GM23248 (cell line): ENCODE measurements at regions not wholly inside any gene's neighbourhood (a gene's known extent, or its start where the extent isn't known, plus 50 kb on each side); places are given as distances from the start of the nearest gene placed in this dataset.

Experiments
- DNase-seq: peaks from one replicate; pipeline ENCODE4 v3.0.0-alpha.2; 2015
- H2AFZ ChIP-seq: fragments of 200-600 bp; sonication (generic); 2 replicates; pipeline ENCODE4 v1.6.1; 2016; ENCODE audit warnings: antibody characterized with exemption
- H3F3A ChIP-seq: fragments of 200-600 bp; sonication (generic); 2 replicates; pipeline ENCODE4 v1.6.1; 2016; ENCODE audit warnings: mild to moderate bottlenecking, antibody characterized with exemption, mixed run types; ENCODE audit not compliant: insufficient read depth
- H3K27ac ChIP-seq: fragments of 200-600 bp; sonication (generic); 2 replicates; pipeline ENCODE4 v1.5.1; 2016; ENCODE audit warnings: mild to moderate bottlenecking
- H3K27me3 ChIP-seq: fragments of 200-600 bp; sonication (generic); replicated peaks from 2 replicates; pipeline ENCODE4 v1.6.1; 2016; ENCODE audit warnings: mild to moderate bottlenecking; ENCODE audit not compliant: insufficient read depth
- H3K36me3 ChIP-seq: fragments of 200-600 bp; sonication (generic); 2 replicates; pipeline ENCODE4 v1.6.1; 2016; ENCODE audit warnings: low read depth, mild to moderate bottlenecking
- H3K4me1 ChIP-seq: fragments of 200-600 bp; sonication (generic); 2 replicates; pipeline ENCODE4 v1.6.1; 2016; ENCODE audit warnings: mild to moderate bottlenecking; ENCODE audit not compliant: insufficient read depth
- H3K4me2 ChIP-seq: fragments of 200-600 bp; sonication (generic); one replicate; pipeline ENCODE4 v1.6.1; 2016; ENCODE audit warnings: mild to moderate bottlenecking; ENCODE audit not compliant: unreplicated experiment
- H3K4me3 ChIP-seq: fragments of 200-600 bp; sonication (generic); 2 replicates; pipeline ENCODE4 v1.5.1; 2016; ENCODE audit warnings: mild to moderate bottlenecking
- H3K79me2 ChIP-seq: fragments of 200-600 bp; sonication (generic); 2 replicates; pipeline ENCODE4 v1.6.1; 2016; ENCODE audit warnings: mild to moderate bottlenecking; ENCODE audit not compliant: insufficient read depth
- H3K9ac ChIP-seq: fragments of 200-600 bp; sonication (generic); 2 replicates; pipeline ENCODE4 v1.6.1; 2016; ENCODE audit warnings: mild to moderate bottlenecking
- H3K9me2 ChIP-seq: fragments of 200-600 bp; sonication (generic); 2 replicates; pipeline ENCODE4 v1.6.1; 2016; ENCODE audit warnings: mixed run types, mild to moderate bottlenecking, moderate library complexity; ENCODE audit not compliant: insufficient read depth
- H3K9me3 ChIP-seq: fragments of 200-600 bp; sonication (generic); one replicate; pipeline ENCODE4 v1.6.1; 2017; ENCODE audit warnings: low read depth
- H4K20me1 ChIP-seq: fragments of 200-600 bp; sonication (generic); 2 replicates; pipeline ENCODE4 v1.6.0; 2016; ENCODE audit not compliant: insufficient read depth
- EZH2 ChIP-seq: fragments of 200-600 bp; sonication (generic); IDR thresholded peaks from 2 replicates; pipeline ENCODE4 v1.6.1; 2018; ENCODE audit warnings: antibody characterized with exemption, mild to moderate bottlenecking; ENCODE audit not compliant: insufficient read depth, poor library complexity, severe bottlenecking
- EZH2phosphoT487 ChIP-seq: fragments of 200-600 bp; sonication (generic); IDR thresholded peaks from 2 replicates; pipeline ENCODE4 v1.6.1; 2018; ENCODE audit warnings: antibody characterized with exemption, moderate library complexity, mild to moderate bottlenecking, low read depth; ENCODE audit not compliant: insufficient read depth
- WGBS, 2 experiments: methylation state at CpG; one replicate each; pipeline ENCODE4 v1.1.6; 2015 to 2017; ENCODE audit warnings: low lambda C conversion rate in 2 of 2, low coverage in 1 of 2; ENCODE audit errors: missing lambda C conversion rate in 2 of 2; 5-methylcytosine and 5-hydroxymethylcytosine counted together
- in situ Hi-C: fragments of 300-500 bp; cut with MboI; formaldehyde crosslinking; loops from 2 replicates; pipeline ENCODE4 v1.15.0; 2020

- Histone ChIP-seq H3K27ac (no peak overlapping the region), H3K9ac (no peak overlapping the region), H3K4me1 (no peaks in the 10 kb centered on the region), H3K9me3 (no peaks in the 10 kb centered on the region), H4K20me1 (no peaks in the 10 kb centered on the region), H2AFZ (no peak overlapping the region), H3K9me2 (no peaks in the 10 kb centered on the region), H3F3A (no peaks in the 10 kb centered on the region), H3K79me2 (no peaks in the 10 kb centered on the region), H3K4me3 (no peak overlapping the region), H3K4me2 (no peak overlapping the region), H3K27me3 (no peaks in the 10 kb centered on the region), H3K36me3 (no peaks in the 10 kb centered on the region)
- 0% methylated on average over 2 of the region's 2 CpGs for WGBS, 2 experiments
- in situ Hi-C loops: no loop called here
- TF ChIP-seq EZH2phosphoT487 (no peak), EZH2 (no peak)
- DNase-seq: no peak
Observed at GRCh38 chr4:181784881-181785280, 458.3 kb upstream of the TENM3 start.

GRCh38 chr4:181792641-181793040 lies 450.6 kb upstream of the TENM3 start:
- no peak overlapping the region for H3K4me2 ChIP-seq
- H3F3A ChIP-seq: no peaks in the 10 kb centered on the region
- no peak overlapping the region for H2AFZ ChIP-seq
- H3K79me2 ChIP-seq: no peaks in the 10 kb centered on the region
- H3K4me1 ChIP-seq: no peaks in the 10 kb centered on the region
- TF ChIP-seq EZH2phosphoT487 (no peak), EZH2 (no peak)
- WGBS, 2 experiments: 0% methylated on average over 1 of the region's 1 CpG
- no peaks in the 10 kb centered on the region for H3K9me3 ChIP-seq
- H3K27ac ChIP-seq: no peak overlapping the region
- no peak for DNase-seq
- in situ Hi-C loops: no loop called here
- H3K27me3 ChIP-seq: no peaks in the 10 kb centered on the region
- no peak overlapping the region for H3K4me3 ChIP-seq
- H4K20me1 ChIP-seq: no peaks in the 10 kb centered on the region
- H3K36me3 ChIP-seq: no peaks in the 10 kb centered on the region
- no peaks in the 10 kb centered on the region for H3K9me2 ChIP-seq
- no peak overlapping the region for H3K9ac ChIP-seq

- 17 to 25% methylated on average over 6 of the region's 6 CpGs for WGBS, 2 experiments
- Histone ChIP-seq H3K4me3 (no peak overlapping the region), H3K36me3 (no peaks in the 10 kb centered on the region), H4K20me1 (no peaks in the 10 kb centered on the region), H3K9ac (no peak overlapping the region), H3K27ac (no peak overlapping the region), H2AFZ (no peak overlapping the region), H3K9me3 (no peaks in the 10 kb centered on the region), H3K4me2 (no peak overlapping the region), H3K27me3 (no peaks in the 10 kb centered on the region), H3K9me2 (no peaks in the 10 kb centered on the region), H3K79me2 (no peaks in the 10 kb centered on the region), H3F3A (no peaks in the 10 kb centered on the region), H3K4me1 (no peaks in the 10 kb centered on the region)
- no peak for TF ChIP-seq EZH2
- no peak for TF ChIP-seq EZH2phosphoT487
- no peak for DNase-seq
- in situ Hi-C loops: no loop called here
Observed at GRCh38 chr4:181793096-181793495, 450.1 kb upstream of the TENM3 start.

GRCh38 chr4:181796502-181796901 lies 446.7 kb upstream of the TENM3 start:
- H3K9me3 ChIP-seq: no peaks in the 10 kb centered on the region
- 20 to 24% methylated on average over 8 of the region's 8 CpGs for WGBS, 2 experiments
- no peak overlapping the region for H3K4me3 ChIP-seq
- H4K20me1 ChIP-seq: no peaks in the 10 kb centered on the region
- H3K27me3 ChIP-seq: no peaks in the 10 kb centered on the region
- H3K9ac ChIP-seq: no peak overlapping the region
- no peak overlapping the region for H2AFZ ChIP-seq
- no peak overlapping the region for H3K27ac ChIP-seq
- TF ChIP-seq EZH2phosphoT487 (no peak), EZH2 (no peak)
- in situ Hi-C loops: no loop called here
- H3K79me2 ChIP-seq: no peaks in the 10 kb centered on the region
- no peak overlapping the region for H3K4me2 ChIP-seq
- peak; percentile 7 for DNase-seq
- no peaks in the 10 kb centered on the region for H3F3A ChIP-seq
- H3K36me3 ChIP-seq: no peaks in the 10 kb centered on the region
- no peaks in the 10 kb centered on the region for H3K9me2 ChIP-seq
- no peaks in the 10 kb centered on the region for H3K4me1 ChIP-seq

- no peak for DNase-seq
- TF ChIP-seq EZH2phosphoT487 (no peak), EZH2 (no peak)
- Histone ChIP-seq H3K9ac (no peak overlapping the region), H3K36me3 (no peaks in the 10 kb centered on the region), H3K9me2 (no peaks in the 10 kb centered on the region), H3K27me3 (no peaks in the 10 kb centered on the region), H4K20me1 (no peaks in the 10 kb centered on the region), H3K4me2 (no peak overlapping the region), H3K27ac (no peak overlapping the region), H2AFZ (no peak overlapping the region), H3K4me3 (no peak overlapping the region), H3K9me3 (no peaks in the 10 kb centered on the region), H3K4me1 (no peaks in the 10 kb centered on the region), H3K79me2 (no peaks in the 10 kb centered on the region), H3F3A (no peaks in the 10 kb centered on the region)
- WGBS, 2 experiments: 16 to 20% methylated on average over 2 of the region's 2 CpGs
- in situ Hi-C loops: no loop called here
Observed at GRCh38 chr4:181798536-181798935, 444.7 kb upstream of the TENM3 start.
